Ascending aorta (tissue), 2 donors: ENCODE measurements at regions not wholly inside any gene's neighbourhood (a gene's known extent, or its start where the extent isn't known, plus 50 kb on each side); places are given as distances from the start of the nearest gene placed in this dataset.
A peak's percentile ranks its signal among the peaks of the same experiment; 100 is the strongest.

Experiments used
- DNase-seq, 2 donors: peaks; one replicate each; pipeline ENCODE4 v3.0.0-alpha.2; 2019; ENCODE audit warnings: low spot score in 2 of 2
- H3K27ac ChIP-seq, 2 donors: fragments of 200-600 bp; sonication (generic); one replicate each; pipeline ENCODE4 v1.5.1; 2016 to 2017; ENCODE audit warnings: mild to moderate bottlenecking in 1 of 2
- H3K27me3 ChIP-seq: fragments of 200-600 bp; sonication (generic); one replicate; pipeline ENCODE4 v1.5.1; 2017
- H3K36me3 ChIP-seq, 2 donors: fragments of 200-600 bp; sonication (generic); one replicate each; pipeline ENCODE4 v1.5.1; 2016
- H3K4me1 ChIP-seq, 2 donors: fragments of 200-600 bp; sonication (generic); one replicate each; pipeline ENCODE4 v1.5.1; 2016 to 2017; ENCODE audit warnings: mild to moderate bottlenecking in 1 of 2
- H3K4me3 ChIP-seq, 2 donors: fragments of 200-600 bp; sonication (generic); one replicate each; pipeline ENCODE4 v1.5.1; 2016 to 2017; ENCODE audit warnings: mild to moderate bottlenecking in 1 of 2
- H3K9me3 ChIP-seq, 2 donors: fragments of 200-600 bp; sonication (generic); one replicate each; pipeline ENCODE4 v1.5.1; 2016
- intact Hi-C: fragments of 100-400 bp; cut with DNase I; formaldehyde crosslinking; loops from one replicate; pipeline ENCODE4 v1.15.1; 2023
- TF ChIP-seq, protein P1 (sequence below), 3 experiments: fragments of 200-600 bp in 2 of 3; fragments of 450-650 bp in 1 of 3; sonication (generic) in 2 of 3; IDR thresholded peaks; one replicate each; pipeline ENCODE4 v1.5.1; 2016 to 2019; ENCODE audit warnings: antibody characterized with exemption in 3 of 3, mild to moderate bottlenecking in 1 of 3, moderate library complexity in 1 of 3

DNA sequence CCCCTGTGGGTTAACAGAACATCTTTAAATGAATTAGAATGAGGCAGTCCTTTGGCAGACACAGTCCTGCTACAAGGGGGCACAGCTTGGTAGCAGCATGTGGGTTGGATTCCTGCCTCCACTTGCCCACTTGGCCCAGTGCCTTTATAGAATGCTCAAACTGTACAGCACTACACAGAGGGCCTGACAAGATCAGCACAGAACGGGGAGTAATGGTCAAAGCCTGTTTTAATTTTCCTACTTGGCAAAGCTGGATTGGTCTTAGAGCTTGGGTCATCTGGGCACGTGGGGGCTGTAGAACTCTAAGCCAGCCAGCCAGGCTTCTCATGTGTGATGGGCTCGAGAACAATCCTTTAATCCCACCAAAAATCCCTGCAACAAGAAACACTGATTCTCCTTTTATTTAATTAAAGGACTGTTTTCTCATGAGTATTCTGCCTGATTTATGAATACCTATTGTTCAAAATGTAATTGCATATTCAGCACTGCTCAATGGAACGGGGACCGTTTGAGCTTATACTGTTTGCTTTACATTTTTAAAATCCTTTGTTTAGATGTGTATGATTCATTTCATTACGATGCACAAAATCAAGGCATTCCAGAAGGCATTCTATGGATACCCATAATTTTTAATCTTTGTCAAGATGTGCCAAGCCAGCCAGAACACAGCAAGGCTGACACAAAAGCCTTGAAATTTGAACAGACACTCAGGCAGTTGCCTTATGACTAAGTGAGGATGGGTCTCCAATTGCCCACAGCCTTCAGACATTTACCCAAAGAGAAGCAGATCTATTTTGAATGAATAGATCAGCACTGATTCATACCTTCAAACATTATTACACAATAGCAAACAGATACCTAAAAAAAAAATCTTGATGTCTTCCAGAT is 249.3 kb upstream of the TGFBR2 start:
- no peaks in the 10 kb centered on the region for H3K9me3 ChIP-seq
- no peaks in the 10 kb centered on the region for H3K36me3 ChIP-seq
- no peak for DNase-seq
- H3K4me1 ChIP-seq: peaks cover 3 to 30% of the 10 kb centered on the region in 2 donors
- peak overlapping the region in 1 of 2 donors; percentile 48 for H3K27ac ChIP-seq
- intact Hi-C loops: no loop called here
- no peaks in the 10 kb centered on the region for H3K27me3 ChIP-seq
- no peak overlapping the region for H3K4me3 ChIP-seq
- TF ChIP-seq, protein P1, sequence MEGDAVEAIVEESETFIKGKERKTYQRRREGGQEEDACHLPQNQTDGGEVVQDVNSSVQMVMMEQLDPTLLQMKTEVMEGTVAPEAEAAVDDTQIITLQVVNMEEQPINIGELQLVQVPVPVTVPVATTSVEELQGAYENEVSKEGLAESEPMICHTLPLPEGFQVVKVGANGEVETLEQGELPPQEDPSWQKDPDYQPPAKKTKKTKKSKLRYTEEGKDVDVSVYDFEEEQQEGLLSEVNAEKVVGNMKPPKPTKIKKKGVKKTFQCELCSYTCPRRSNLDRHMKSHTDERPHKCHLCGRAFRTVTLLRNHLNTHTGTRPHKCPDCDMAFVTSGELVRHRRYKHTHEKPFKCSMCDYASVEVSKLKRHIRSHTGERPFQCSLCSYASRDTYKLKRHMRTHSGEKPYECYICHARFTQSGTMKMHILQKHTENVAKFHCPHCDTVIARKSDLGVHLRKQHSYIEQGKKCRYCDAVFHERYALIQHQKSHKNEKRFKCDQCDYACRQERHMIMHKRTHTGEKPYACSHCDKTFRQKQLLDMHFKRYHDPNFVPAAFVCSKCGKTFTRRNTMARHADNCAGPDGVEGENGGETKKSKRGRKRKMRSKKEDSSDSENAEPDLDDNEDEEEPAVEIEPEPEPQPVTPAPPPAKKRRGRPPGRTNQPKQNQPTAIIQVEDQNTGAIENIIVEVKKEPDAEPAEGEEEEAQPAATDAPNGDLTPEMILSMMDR (IDR thresholded peaks at IDR 0.05): no peak

DNA sequence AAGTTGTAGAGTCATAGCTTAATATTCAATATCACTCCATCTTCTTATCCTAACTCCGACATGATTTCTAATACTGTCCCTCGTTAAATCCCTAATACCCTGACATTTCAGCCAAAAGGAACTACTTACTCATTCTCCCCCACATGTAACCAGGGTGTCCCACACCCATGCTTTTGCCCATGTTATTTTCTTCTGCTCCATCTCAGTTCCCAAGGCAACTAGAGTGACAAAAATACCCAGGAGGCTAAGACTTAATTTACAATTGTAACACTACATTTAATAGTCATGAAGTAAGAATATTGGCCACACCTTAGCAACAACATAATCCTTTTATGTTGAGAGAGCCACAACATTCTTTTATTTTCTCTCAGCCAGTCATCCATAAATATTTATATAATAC is 248.5 kb upstream of the TGFBR2 start:
- Histone ChIP-seq H3K4me1 (peaks cover 3 to 30% of the 10 kb centered on the region in 2 donors), H3K9me3 (no peaks in the 10 kb centered on the region), H3K27ac (no peak overlapping the region), H3K36me3 (no peaks in the 10 kb centered on the region), H3K4me3 (no peak overlapping the region), H3K27me3 (no peaks in the 10 kb centered on the region)
- intact Hi-C loops: no loop called here
- no peak for DNase-seq
- TF ChIP-seq, protein P1 (IDR thresholded peaks at IDR 0.05): no peak

GRCh38 chr3:30358871-30359270 is 247.5 kb upstream of the TGFBR2 start:
- Histone ChIP-seq H3K27me3 (no peaks in the 10 kb centered on the region), H3K4me1 (peaks cover 3 to 21% of the 10 kb centered on the region in 2 donors), H3K36me3 (no peaks in the 10 kb centered on the region), H3K9me3 (no peaks in the 10 kb centered on the region), H3K27ac (no peak overlapping the region), H3K4me3 (no peak overlapping the region)
- no peak for DNase-seq
- TF ChIP-seq, protein P1 (IDR thresholded peaks at IDR 0.05): no peak
- intact Hi-C loops: no loop called here

DNA sequence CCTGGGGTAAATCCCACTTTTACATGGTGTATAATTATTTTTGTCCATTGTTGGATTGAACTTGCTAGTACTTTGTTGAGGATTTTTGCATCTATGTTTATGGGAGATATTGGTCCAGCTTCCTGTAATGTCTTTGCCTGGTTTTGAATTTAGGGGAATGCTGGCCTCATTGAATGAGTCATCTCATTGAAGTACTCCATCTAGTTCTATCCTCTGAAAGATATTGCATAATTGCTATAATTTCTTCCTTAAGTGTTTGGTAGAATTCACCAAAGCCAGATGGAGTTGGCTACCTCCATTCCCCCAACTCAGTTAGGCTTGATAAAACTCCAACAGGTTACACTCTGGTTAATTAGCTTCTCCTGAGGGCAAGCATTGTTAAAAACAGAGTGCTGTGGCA is 237.4 kb upstream of the TGFBR2 start:
- DNase-seq: no peak
- Histone ChIP-seq H3K27me3 (no peaks in the 10 kb centered on the region), H3K27ac (no peak overlapping the region), H3K4me1 (peaks cover 0 to 11% of the 10 kb centered on the region in 2 donors), H3K9me3 (no peaks in the 10 kb centered on the region), H3K36me3 (no peaks in the 10 kb centered on the region), H3K4me3 (no peak overlapping the region)
- intact Hi-C loops: no loop called here
- TF ChIP-seq, protein P1 (IDR thresholded peaks at IDR 0.05): no peak

DNA sequence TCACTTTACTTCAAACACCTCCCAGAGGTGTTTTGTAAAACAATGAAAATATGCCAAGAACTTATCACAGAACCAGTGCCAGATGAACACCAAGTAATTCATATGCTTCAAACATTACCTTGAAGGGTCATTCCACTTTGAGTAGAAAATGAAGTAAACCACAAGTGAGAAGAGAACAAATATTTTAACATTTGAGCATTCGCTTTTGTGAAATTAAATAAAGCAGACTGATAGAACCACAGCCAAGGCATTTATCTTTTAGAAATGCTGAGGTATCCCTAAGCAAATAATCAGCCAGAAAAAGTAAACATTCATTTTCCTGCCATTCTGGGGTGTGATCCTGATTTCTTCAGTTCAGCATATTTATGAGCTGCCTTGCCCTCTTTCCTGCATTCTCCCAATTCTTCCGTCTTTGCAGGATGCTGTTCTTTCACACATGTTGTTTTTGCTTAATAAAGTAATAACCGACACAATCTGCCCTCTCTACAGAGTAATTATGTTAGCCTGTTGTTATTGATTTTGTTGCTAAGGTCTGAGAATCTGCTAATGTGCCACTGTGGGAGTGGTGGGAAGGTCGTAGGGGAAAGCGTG is 235.6 kb upstream of the TGFBR2 start:
- Histone ChIP-seq H3K4me1 (peaks cover 0 to 11% of the 10 kb centered on the region in 2 donors), H3K9me3 (no peaks in the 10 kb centered on the region), H3K27me3 (no peaks in the 10 kb centered on the region), H3K27ac (peak overlapping the region in 1 of 2 donors; percentile 8), H3K36me3 (no peaks in the 10 kb centered on the region), H3K4me3 (no peak overlapping the region)
- DNase-seq: no peak
- intact Hi-C loops: no loop called here
- TF ChIP-seq, protein P1 (IDR thresholded peaks at IDR 0.05): no peak
